ENCODE measurements at regions not wholly inside any gene's neighbourhood (a gene's known extent, or its start where the extent isn't known, plus 50 kb on each side); places are given as distances from the start of the nearest gene placed in this dataset.
"Not testable (repeated sequence)": the region's sequence is repeated elsewhere in the genome, so short reads cannot be mapped to it uniquely, and the experiment has no call there.

- no peak overlapping the region for H3K27ac ChIP-seq
- TF ChIP-seq CTCF (IDR thresholded peaks at IDR 0.05), result no peak
- no peak for TF ChIP-seq ZFX (IDR thresholded peaks at IDR 0.05; ENCODE audit: borderline replicate concordance)
Observed at GRCh38 chr3:56957522-56957921, 102.9 kb upstream of the SPATA12 start.

DNA sequence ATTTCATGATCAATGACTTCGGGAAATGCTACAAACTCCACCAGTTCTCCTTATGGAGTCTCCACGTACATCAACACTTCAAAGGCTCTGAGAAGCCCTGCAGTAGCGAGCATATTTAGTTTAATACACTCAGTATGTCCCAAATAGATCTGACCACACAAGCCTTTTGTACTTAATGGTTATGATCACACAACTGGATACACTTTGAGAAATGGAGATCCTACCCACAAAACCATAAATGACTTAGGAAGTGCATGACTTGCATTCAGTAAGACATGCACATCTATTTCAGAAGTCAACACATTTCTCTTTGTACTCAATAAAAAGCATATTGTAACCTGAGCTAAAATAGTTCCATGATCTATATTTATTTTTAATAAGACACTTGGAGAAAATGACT lies 103.6 kb upstream of the SPATA12 start:
- no peak overlapping the region for H3K27ac ChIP-seq
- no peak for TF ChIP-seq CTCF (IDR thresholded peaks at IDR 0.05)
- no peak for TF ChIP-seq ZFX (IDR thresholded peaks at IDR 0.05; ENCODE audit: borderline replicate concordance)

DNA sequence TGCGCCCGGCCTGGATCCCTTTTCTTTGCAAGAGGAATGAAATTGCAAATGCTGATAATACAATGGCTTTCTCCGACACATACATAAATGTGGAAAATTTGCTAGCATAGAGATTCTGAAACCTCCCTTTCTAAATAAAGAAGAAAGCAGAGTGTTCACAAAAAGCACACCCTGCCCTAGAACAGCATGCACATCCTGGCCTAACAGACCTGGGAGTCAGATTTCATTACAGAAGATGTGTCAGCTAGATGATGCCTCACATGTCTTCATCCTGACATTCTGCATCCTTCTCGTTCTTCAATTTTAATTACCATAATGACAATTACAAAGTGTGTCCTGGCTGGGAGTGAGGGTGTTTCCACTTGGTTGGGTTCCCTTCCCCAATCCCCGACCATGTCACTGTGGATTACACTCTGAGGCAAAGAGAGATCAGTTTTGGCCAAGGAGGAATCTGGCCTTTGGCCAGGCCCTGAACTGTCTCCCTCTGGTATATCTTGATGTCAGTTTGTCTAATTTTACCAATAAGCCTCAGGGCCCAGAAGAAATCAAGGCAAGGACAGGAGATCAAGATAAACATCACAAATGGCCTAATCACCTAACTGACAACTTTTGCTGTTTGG lies 104.9 kb upstream of the SPATA12 start:
- TF ChIP-seq ZFX (IDR thresholded peaks at IDR 0.05; ENCODE audit: borderline replicate concordance) (no peak), CTCF (IDR thresholded peaks at IDR 0.05) (no peak)

GRCh38 chr3:56954125-56954524 lies 106.3 kb upstream of the SPATA12 start:
- no peak for TF ChIP-seq CTCF (IDR thresholded peaks at IDR 0.05)
- no peak for TF ChIP-seq ZFX (IDR thresholded peaks at IDR 0.05; ENCODE audit: borderline replicate concordance)
- H3K27ac ChIP-seq, result no peak overlapping the region

More for the DNA sequence above, 104.9 kb upstream of the SPATA12 start:
- H3K27ac ChIP-seq, result no peak overlapping the region

GRCh38 chr3:56952846-56953245 lies 107.6 kb upstream of the SPATA12 start:
- TF ChIP-seq CTCF (IDR thresholded peaks at IDR 0.05), result no peak
- no peak for TF ChIP-seq ZFX (IDR thresholded peaks at IDR 0.05; ENCODE audit: borderline replicate concordance)

GRCh38 chr3:56952061-56952460 lies 108.4 kb upstream of the SPATA12 start:
- H3K27ac ChIP-seq, result no peak overlapping the region
- TF ChIP-seq ZFX (IDR thresholded peaks at IDR 0.05; ENCODE audit: borderline replicate concordance) (no peak), CTCF (IDR thresholded peaks at IDR 0.05) (no peak)

More at GRCh38 chr3:56952846-56953245, 107.6 kb upstream of the SPATA12 start:
- H3K27ac ChIP-seq, result no peak overlapping the region

- no peak for TF ChIP-seq CTCF (IDR thresholded peaks at IDR 0.05)
- TF ChIP-seq ZFX (IDR thresholded peaks at IDR 0.05; ENCODE audit: borderline replicate concordance), result no peak
- H3K27ac ChIP-seq, result no peak overlapping the region
Observed at GRCh38 chr3:56951366-56951765, 109.1 kb upstream of the SPATA12 start.

DNA sequence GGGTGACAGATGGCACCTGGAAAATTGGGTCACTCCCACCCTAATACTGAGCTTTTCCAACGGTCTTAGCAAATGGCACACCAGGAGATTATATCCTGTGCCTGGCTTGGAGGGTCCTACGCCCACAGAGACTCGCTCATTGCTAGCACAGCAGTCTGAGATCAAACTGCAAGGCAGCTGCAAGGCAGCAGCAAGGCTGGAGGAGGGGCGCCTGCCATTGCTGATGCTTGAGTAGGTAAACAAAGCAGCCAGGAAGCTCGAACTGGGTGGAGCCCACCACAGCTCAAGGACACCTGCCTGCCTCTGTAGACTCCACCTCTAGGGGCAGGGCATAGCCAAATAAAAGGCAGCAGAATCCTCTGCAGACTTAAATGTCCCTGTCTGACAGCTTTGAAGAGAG lies 115.1 kb upstream of the SPATA12 start:
- H3K27ac ChIP-seq, result not testable (repeated sequence)

Data from 22Rv1 (cell line).